ENCODE measurements at regions not wholly inside any gene's neighbourhood (a gene's known extent, or its start where the extent isn't known, plus 50 kb on each side); places are given as distances from the start of the nearest gene placed in this dataset.

- peaks cover 0 to 2% (median 0%) of the 10 kb centered on the region in 4 donors for H3K4me1 ChIP-seq
- H3K27me3 ChIP-seq, result no peaks in the 10 kb centered on the region
- no peak overlapping the region for H3K4me3 ChIP-seq
- no peak for DNase-seq
- intact Hi-C loops (cut with DNase I; ENCODE audit: low total_unique reads), result no loop called here
- no peak overlapping the region for H3K27ac ChIP-seq
- no peaks in the 10 kb centered on the region for H3K36me3 ChIP-seq
- WGBS, 5 donors, result 59 to 79% (median 61%) methylated on average over 4 to 6 of the region's 6 CpGs
- no peaks in the 10 kb centered on the region for H3K9me3 ChIP-seq
- TF ChIP-seq POLR2AphosphoS5 (IDR thresholded peaks at IDR 0.05) (no peak), CTCF (IDR thresholded peaks at IDR 0.05) (no peak), EP300 (IDR thresholded peaks at IDR 0.05) (no peak), POLR2A (IDR thresholded peaks at IDR 0.05) (no peak)
These were observed 98.4 kb upstream of the RANBP6 start for GRCh38 chr9:6113819-6114218.

- peaks cover 0 to 2% (median 0%) of the 10 kb centered on the region in 4 donors for H3K4me1 ChIP-seq
- H3K36me3 ChIP-seq, result no peaks in the 10 kb centered on the region
- no peak for DNase-seq
- intact Hi-C loops (cut with DNase I; ENCODE audit: low total_unique reads), result no loop called here
- TF ChIP-seq EP300 (IDR thresholded peaks at IDR 0.05), result no peak
- TF ChIP-seq POLR2A (IDR thresholded peaks at IDR 0.05), result no peak
- TF ChIP-seq POLR2AphosphoS5 (IDR thresholded peaks at IDR 0.05), result no peak
- TF ChIP-seq CTCF (IDR thresholded peaks at IDR 0.05), result no peak
- H3K9me3 ChIP-seq, result no peaks in the 10 kb centered on the region
- no peak overlapping the region for H3K27ac ChIP-seq
- no peak overlapping the region for H3K4me3 ChIP-seq
- no peaks in the 10 kb centered on the region for H3K27me3 ChIP-seq
- WGBS, 5 donors, result 79 to 97% (median 90%) methylated on average over 5 of the region's 5 CpGs
These were observed 97.9 kb upstream of the RANBP6 start for GRCh38 chr9:6113312-6113711.

- no peak overlapping the region for H3K27ac ChIP-seq
- no peaks in the 10 kb centered on the region for H3K27me3 ChIP-seq
- no peaks in the 10 kb centered on the region for H3K9me3 ChIP-seq
- TF ChIP-seq CTCF (IDR thresholded peaks at IDR 0.05), result no peak
- TF ChIP-seq EP300 (IDR thresholded peaks at IDR 0.05), result no peak
- no peak for TF ChIP-seq POLR2A (IDR thresholded peaks at IDR 0.05)
- TF ChIP-seq POLR2AphosphoS5 (IDR thresholded peaks at IDR 0.05), result no peak
- H3K36me3 ChIP-seq, result no peaks in the 10 kb centered on the region
- H3K4me3 ChIP-seq, result no peak overlapping the region
- WGBS, 5 donors, result 68 to 85% (median 80%) methylated on average over 2 of the region's 2 CpGs
- intact Hi-C loops (cut with DNase I; ENCODE audit: low total_unique reads), result no loop called here
- H3K4me1 ChIP-seq, result peaks cover 0 to 13% (median 3%) of the 10 kb centered on the region in 4 donors
- DNase-seq, result no peak
These were observed 94.6 kb upstream of the RANBP6 start for GRCh38 chr9:6109986-6110385.

GRCh38 chr9:6109571-6109970, 94.1 kb upstream of the RANBP6 start:
- Histone ChIP-seq H3K9me3 (no peaks in the 10 kb centered on the region), H3K27ac (no peak overlapping the region), H3K36me3 (no peaks in the 10 kb centered on the region), H3K4me3 (no peak overlapping the region), H3K27me3 (no peaks in the 10 kb centered on the region), H3K4me1 (peaks cover 0 to 13% (median 3%) of the 10 kb centered on the region in 4 donors)
- TF ChIP-seq CTCF (IDR thresholded peaks at IDR 0.05), result no peak
- TF ChIP-seq POLR2AphosphoS5 (IDR thresholded peaks at IDR 0.05), result no peak
- no peak for TF ChIP-seq POLR2A (IDR thresholded peaks at IDR 0.05)
- TF ChIP-seq EP300 (IDR thresholded peaks at IDR 0.05), result no peak
- intact Hi-C loops (cut with DNase I; ENCODE audit: low total_unique reads), result no loop called here
- DNase-seq, result no peak
